ENCODE measurements at regions not wholly inside any gene's neighbourhood (a gene's known extent, or its start where the extent isn't known, plus 50 kb on each side); places are given as distances from the start of the nearest gene placed in this dataset.

DNA sequence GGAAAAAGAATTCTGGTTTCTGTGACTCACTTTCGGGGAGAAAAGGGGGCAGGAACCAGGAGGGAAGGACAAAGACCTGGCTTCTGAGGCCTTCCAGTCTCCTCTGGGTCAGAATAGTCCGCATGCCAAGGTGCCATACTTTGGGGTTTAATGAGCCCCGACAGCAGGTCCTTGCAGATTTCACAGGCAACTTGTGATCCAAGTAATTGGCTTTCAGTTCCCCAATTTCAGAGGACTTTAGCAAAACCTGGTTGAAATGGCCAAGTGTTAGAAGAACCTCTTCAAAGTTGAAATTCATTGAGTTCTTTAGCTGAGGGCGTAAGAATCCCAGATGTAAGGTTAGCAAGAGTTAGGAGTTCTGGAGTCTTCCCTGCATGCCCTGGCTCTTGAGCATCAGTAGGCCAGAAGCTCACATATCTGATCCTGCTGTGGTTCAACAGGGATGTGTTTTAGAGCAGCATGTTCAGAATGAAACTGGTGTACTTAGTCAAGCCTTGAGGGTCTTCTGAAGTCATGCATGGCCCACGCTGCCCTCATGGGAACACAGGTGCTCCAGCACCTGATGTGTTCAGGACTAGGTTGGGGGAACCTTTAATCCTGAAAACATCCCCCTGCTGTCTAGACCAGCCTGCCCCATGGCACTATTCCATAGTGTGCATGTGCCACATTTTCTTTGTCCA is 143.0 kb downstream of the NUP35 start:
- intact Hi-C loops (cut with DNase I) = no loop called here
- DNase-seq (ENCODE audit: low spot score) = no peak
- no peak for ATAC-seq

DNA sequence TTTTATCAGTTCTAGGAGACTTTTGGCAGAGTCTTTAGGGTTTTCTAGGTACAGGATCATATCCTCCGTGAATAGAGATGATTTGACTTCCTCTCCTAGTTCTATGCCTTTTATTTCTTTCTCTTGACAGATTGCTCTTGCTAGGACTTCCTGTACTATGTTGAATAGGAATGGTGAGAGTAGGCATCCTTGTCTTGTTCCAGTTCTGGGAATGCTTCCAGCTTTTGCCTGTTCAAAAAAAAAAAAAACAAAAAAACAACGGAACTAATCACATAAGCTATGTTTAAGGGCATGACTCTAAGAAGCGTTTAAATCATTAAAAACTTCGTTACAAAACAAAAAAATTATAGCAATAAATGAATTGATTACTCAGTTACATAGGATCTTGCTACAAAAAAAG is 145.7 kb downstream of the NUP35 start:
- intact Hi-C loops (cut with DNase I) = no loop called here
- no peak for ATAC-seq

DNA sequence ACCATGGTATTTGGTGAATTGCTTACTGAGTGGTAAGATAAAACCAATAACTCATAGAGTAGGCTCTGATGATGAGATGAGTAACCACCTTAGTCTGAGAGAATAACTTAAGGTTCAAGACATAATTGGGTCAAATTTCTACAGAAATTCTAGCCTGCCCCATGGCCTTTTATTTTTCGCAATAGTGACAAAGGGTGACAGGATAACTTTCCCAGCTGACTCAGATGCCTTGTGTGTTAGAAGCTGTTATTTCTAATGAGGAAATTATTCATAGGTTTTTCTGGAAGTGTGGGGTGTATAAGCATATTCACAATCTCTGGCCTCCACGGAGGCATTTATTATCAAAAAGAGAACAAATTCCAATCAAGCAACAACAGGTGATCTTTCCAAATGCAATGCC is 159.0 kb downstream of the NUP35 start:
- DNase-seq (ENCODE audit: low spot score) = no peak
- intact Hi-C loops (cut with DNase I) = no loop called here
- no peak for ATAC-seq

More for the DNA sequence above, 145.7 kb downstream of the NUP35 start:
- DNase-seq (ENCODE audit: low spot score) = no peak

DNA sequence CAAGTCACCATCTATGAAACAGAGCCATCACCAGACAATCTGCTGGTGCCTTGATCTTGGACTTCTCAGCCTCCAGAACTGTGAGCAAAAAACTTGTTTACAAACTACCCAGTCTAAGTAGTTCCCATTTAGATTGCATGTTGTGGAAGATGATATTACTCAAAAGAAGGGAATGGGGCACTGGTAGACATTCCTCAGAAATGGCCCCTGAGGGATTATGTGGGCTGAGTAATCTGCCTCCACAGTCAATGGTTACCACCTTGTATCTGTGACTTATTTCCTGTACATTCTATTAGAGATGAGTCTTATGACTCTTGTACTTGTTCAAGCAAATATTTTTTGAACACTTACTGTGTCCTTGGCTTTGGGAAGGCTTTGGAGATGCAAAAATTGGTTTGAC is 160.4 kb downstream of the NUP35 start:
- no peak for ATAC-seq
- DNase-seq (ENCODE audit: low spot score) = no peak
- intact Hi-C loops (cut with DNase I) = no loop called here

DNA sequence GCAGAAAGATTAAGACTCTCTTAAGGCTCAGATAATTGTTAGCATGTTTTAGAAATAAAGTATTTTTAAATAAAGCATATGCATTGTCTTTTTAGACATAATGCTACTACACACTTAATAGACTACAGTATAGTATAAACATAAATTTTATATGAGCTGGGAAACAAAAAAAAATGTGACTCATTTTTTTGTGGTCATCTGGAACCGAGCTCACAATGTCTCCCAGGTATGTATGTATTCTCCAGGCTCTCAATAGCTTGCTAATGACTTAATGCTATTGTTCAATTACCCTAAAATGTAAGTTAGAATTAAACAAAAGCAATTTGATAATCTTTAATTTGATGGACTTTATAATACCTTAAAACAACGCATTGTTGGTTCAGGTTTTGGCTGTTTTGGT is 167.2 kb downstream of the NUP35 start:
- ATAC-seq (no peak), DNase-seq (ENCODE audit: low spot score) (no peak)
- intact Hi-C loops (cut with DNase I) = no loop called here

DNA sequence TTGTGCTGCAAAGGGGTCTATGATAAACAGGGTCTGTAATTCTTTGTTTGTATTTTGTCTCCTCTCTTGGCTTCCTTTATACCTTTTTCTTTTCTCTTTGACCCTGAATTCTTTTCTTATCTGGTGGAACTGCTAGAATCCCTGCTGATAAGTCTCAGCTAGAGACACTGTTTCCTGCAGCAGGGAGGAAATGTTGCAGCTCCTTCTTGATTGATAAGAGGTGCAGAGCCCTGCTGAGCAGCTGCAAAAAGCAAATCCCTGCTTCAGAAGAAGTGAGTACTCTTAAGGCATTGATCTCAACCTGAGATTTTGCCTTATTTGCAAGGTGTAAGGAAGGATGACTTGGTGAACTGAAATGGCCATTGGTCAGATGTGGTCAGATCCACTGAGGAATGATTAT is 167.8 kb downstream of the NUP35 start:
- no peak for ATAC-seq
- DNase-seq (ENCODE audit: low spot score) = no peak
- intact Hi-C loops (cut with DNase I) = no loop called here

DNA sequence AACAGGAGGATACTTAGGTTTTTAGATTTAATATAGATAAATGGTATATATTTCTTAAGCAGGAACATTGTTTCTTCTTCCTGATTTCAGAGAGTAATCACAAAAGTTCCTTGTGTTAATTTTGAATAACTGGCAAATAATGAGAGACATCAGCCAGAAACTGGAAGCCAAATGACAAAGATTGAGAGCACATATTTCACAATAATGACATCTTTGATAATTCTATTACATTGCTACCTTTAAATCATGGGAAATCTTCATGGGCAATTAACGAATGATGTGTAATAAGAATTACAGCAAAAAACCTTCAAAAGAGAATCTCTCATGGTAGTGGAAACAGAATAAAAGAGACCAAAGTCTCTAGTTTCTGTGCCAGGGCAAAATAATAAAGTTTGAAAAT is 215.1 kb downstream of the NUP35 start:
- DNase-seq (ENCODE audit: low spot score) (no peak), ATAC-seq (no peak)
- intact Hi-C loops (cut with DNase I) = no loop called here

DNA sequence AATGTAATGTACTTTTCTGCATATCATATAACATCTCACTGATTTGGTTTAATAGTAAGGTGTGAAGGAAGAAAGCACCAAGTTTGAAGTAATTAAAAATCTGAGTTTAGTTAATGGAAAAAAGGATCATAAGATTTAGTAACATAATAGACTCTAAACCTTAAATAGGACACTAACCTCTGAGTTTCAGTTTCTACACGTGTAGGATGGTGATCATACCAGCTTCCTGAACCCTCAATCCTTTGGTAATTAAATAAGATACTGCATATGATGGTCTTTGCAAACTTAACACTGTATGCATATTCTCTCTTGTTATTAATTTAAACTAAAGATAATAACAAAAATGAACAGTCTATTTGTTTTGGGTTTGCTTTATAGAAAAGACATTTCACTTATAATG is 216.8 kb downstream of the NUP35 start:
- intact Hi-C loops (cut with DNase I) = no loop called here
- DNase-seq (ENCODE audit: low spot score) (no peak), ATAC-seq (no peak)

DNA sequence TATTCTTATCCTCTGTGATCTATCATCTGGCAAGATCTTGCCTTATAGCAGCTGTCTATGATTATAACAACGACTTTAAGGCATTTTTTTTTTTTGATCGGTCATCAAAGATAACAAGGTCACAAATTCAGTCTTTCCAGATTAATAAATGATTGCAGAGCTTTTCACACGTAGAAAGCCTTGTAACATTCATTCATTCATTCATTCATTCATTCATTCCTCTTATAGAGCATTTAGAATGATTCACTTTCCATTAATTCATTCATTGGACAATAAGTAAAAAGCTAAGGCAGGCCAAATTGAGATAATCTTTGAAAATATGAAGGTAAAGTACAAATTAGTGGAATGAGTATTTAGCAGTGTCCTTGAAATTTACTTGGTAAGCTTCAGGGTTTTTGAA is 223.7 kb downstream of the NUP35 start:
- ATAC-seq (no peak), DNase-seq (ENCODE audit: low spot score) (no peak)
- intact Hi-C loops (cut with DNase I) = no loop called here

DNA sequence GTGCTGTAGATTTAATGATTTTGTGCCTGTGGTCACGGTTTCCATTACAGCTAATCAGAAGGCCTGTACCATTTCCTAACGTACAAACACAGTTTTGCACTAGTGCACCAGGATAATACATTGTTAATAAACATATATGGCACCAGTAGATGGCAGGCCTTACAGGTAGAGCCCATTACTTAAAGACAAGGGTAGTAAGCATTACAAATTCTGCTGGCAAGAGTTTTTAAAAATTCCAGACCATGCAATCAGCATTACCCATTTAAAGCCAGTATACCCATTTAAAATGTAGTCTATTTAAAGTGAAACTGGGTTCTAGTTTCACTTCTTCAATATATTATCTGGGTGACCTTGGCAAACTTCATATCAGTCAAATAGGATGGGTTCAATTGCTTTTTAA is 224.2 kb downstream of the NUP35 start:
- DNase-seq (ENCODE audit: low spot score) = no peak
- ATAC-seq = no peak
- intact Hi-C loops (cut with DNase I) = no loop called here

DNA sequence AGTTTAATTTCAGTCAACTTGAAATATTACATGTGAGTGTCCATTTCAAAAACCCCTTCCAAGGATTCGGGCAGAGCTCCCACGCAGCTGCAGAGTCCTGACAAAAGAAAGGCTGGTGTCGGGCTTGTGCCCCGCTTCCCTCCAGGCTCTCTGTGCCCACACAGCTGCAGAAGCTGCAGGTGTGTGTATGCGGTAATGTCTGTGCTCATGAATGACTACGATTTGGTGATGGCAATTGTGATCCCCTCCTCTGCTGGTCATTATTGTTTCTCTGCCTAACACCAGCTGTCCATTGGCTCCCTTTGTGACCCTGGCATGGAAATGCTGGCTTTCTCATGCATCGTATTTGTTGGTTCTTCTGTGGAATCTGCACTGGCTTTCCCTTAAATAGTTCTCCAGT is 224.8 kb downstream of the NUP35 start:
- DNase-seq (ENCODE audit: low spot score) (no peak), ATAC-seq (no peak)
- intact Hi-C loops (cut with DNase I) = no loop called here

DNA sequence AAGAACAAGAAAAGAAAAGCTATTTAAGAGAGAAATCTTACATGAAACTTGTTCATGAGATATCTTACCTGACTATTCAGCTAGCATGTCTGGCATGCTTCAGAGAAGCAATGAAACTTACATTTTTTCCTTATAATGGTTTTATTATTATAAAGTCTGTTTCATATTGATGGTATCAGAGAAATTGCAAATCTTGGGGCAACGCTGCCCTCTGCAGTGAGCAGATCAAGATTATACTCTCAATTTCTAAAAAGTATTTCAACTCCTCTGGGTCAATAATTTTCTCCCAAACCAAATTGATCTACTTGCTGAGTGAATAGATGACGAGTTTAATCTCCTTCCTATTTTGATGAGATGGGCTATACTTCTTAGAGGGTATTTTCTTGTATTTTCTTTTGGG is 235.6 kb downstream of the NUP35 start:
- no peak for DNase-seq (ENCODE audit: low spot score)
- intact Hi-C loops (cut with DNase I) = no loop called here
- ATAC-seq = no peak

DNA sequence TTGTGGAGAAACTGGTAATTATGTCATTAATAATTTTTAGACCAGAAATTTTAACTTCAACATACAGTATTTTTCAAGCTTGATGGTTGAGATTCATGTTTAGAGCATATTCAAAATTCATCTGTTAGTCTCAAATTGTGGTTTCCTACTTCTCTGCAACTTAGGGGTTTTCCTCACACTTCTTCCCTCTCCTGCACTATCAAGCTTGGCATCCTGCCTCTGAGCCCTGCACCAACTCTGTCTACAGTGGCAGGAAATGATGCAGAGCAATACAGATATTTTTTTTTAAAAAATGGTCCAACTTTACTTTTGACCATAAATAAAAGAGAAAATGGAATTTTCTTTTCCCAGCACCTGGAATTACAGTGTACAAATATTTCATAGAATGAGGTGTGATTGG is 247.3 kb downstream of the NUP35 start:
- intact Hi-C loops (cut with DNase I) = no loop called here
- no peak for ATAC-seq
- no peak for DNase-seq (ENCODE audit: low spot score)

DNA sequence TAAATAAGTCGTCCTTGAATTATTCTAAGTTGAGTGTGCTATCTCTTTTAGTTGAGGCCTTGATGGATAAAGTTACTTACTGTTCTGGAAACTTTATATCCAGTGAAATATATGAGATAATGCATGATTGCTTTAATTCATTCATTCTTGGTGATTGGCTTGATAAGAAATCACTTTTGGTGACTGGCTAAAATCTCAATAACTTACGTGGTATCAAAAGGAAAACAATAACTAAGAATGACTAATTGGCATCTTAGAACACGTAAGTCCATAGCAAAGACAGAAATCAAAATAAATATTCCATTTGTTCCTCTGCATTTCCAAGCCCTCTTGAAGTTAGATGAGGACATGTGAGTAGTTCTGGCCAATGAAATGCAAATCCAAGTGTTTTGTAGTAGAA is 251.6 kb downstream of the NUP35 start:
- intact Hi-C loops (cut with DNase I) = no loop called here
- no peak for ATAC-seq

DNA sequence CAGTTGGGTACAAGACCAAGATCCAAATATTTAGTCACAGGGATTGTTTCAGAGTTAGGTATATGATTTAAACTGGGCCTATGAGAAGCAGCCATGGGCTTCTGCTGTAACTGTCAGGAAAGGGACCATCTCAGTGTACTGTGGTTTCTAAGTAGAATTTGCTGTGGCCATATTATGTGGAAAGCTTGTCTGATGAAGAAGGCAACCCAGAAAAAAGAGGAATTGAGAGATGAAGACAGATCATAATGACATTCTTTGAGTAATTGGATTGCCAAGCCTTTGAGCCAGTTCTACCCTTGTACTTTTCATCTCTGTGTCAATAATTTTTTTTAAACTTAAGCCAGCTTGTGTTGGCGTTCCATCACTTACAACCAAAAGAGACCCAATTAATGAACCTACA is 259.6 kb downstream of the NUP35 start:
- ATAC-seq (no peak), DNase-seq (ENCODE audit: low spot score) (no peak)
- intact Hi-C loops (cut with DNase I) = no loop called here

More for the DNA sequence above, 251.6 kb downstream of the NUP35 start:
- DNase-seq (ENCODE audit: low spot score) = no peak

DNA sequence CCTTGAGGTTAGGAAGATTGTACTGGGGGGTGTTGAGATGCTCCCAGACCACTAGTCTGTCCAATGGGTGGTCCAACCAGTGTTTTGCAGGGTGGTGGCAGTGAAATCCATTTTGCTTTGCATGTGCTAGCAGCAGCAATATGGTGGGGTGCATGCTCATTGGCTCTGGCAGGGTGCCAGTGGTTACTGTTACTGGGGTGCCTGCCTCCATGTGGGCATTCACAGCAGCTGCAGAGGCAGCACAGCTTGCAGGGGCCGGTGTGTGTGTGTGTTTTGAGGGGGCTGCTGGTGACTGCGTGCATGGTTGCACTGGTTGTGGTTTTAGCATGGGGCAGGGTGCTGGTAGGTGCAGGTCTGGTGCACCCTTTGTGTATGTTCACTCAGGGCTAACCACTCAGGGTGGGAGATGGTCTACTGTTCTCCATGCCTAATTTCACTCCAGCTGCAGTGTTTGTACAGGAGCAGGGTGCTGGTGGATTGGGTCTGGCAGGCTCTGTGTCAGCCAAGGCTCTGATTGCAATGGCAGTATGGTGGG is 265.4 kb downstream of the NUP35 start:
- intact Hi-C loops (cut with DNase I) = no loop called here
- no peak for ATAC-seq
- DNase-seq (ENCODE audit: low spot score) = no peak

DNA sequence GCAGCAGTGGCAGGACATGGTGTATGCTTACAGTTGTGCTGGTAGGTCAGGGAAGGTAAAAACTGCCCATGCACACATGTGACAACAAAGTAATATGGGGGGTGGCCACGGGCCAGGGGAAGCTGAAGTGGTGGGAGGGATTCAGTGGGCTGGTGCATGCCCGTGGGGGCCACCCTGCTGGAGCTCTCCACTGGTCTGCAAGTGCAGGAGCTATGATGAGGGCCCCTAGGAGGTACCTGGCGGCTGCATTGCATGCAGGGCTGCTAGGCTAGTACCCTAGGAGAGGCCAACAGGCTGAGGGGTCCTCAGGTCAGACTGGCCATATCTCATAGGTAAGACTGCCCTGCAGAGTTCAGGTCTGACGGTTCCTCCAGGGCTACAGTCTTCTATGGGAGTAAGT is 265.9 kb downstream of the NUP35 start:
- DNase-seq (ENCODE audit: low spot score) (no peak), ATAC-seq (peak; percentile 42)
- intact Hi-C loops (cut with DNase I) = no loop called here

DNA sequence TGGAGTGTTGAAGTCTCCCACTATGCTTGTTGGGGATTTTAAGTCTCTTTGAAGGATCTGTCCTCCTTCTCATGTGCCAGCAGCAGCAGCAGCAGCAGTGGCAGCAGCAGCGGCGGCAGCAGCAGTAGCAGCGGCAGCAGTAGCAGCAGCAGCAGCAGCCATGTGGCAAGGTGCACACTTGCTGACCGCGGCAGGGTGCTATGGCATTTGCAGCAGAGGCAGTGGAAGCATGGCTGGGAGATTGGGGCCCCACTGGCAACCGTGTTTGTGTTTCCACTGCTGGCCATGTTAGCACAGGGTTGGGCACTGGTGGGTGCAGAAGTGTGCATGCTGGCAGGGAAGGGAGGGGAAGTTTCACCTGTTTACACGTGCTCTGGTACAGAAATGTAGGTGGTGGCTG is 280.1 kb downstream of the NUP35 start:
- intact Hi-C loops (cut with DNase I) = no loop called here
- DNase-seq (ENCODE audit: low spot score) = no peak

DNA sequence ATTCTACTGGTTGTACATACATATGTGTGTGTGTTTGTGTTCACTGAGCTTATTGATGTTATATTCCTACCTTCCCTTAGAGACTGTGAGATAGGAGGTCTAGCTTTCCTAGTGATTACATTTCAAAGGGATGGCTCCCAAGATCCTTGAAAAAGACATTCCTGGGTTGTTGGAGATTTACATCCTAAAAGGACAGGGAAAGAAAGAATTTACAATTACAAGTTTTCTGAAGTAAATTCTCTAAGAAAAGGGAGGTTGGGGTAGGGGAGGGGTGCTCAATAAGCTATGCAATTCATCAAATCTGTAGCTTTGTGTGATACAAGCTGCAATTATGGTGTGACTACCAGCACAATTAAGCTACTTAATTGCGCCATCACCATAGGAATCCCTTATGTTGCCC is 284.3 kb downstream of the NUP35 start:
- intact Hi-C loops (cut with DNase I) = no loop called here
- DNase-seq (ENCODE audit: low spot score) = no peak
- no peak for ATAC-seq

More for the DNA sequence above, 280.1 kb downstream of the NUP35 start:
- no peak for ATAC-seq

DNA sequence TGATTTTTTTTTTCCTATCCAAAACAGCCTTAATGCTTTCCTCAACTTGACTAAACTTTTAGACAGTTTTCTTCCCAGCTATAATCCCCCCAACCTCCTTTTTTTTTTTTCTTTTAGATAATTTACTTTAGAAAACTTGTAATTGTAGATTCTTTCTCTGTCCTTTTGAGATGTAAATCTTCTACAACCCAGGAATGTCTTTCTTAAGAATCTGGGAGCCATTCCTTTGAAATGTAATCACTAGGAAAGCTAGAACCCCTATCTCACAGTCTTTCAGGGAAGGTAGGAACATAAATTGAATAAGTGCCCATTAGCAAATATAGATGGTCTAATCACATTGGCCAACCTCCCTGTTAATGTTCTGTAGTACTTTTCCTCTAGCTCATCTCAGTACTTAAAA is 285.4 kb downstream of the NUP35 start:
- no peak for DNase-seq (ENCODE audit: low spot score)
- intact Hi-C loops (cut with DNase I) = no loop called here
- no peak for ATAC-seq

DNA sequence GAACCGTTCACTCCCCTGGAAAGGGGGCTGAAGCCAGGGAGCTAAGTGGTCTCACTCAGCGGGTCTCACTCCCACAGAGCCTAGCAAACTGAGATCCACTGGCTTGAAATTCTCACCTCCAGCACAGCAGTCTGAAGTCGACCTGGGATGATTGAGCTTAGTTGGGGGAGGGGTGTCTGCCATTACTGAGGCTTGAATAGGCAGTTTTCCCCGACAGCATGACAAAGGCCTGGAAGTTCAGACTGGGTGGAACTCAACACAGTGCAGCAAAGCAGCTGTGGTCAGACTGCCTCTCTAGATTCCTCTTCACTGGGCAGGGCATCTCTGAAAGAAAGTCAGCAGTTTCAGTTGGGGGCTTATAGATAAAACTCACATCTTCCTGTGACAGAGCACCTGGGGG is 292.5 kb downstream of the NUP35 start:
- intact Hi-C loops (cut with DNase I) = no loop called here
- DNase-seq (ENCODE audit: low spot score) = no peak
- no peak for ATAC-seq

Data from sciatic nerve (tissue), 2 donors.